GM21423 (cell line): ENCODE measurements at regions not wholly inside any gene's neighbourhood (a gene's known extent, or its start where the extent isn't known, plus 50 kb on each side); places are given as distances from the start of the nearest gene placed in this dataset.
"Not testable (repeated sequence)": the region's sequence is repeated elsewhere in the genome, so short reads cannot be mapped to it uniquely, and the experiment has no call there.

Source experiments
- ATAC-seq: cut with Tn5 transposase; IDR thresholded peaks from one replicate; pipeline ENCODE4 v1.9.1; 2021; ENCODE audit warnings: mild to moderate bottlenecking, moderate library complexity; ENCODE audit not compliant: unreplicated experiment

- peak; percentile 62 for ATAC-seq
Measured at GRCh38 chr5:176060472-176061268, 92.6 kb upstream of the THOC3 start.

GRCh38 chr5:176061269-176061622, 93.1 kb upstream of the THOC3 start:
- not testable (repeated sequence) for ATAC-seq

GRCh38 chr5:176061660-176062059, 93.5 kb upstream of the THOC3 start:
- not testable (repeated sequence) for ATAC-seq

- not testable (repeated sequence) for ATAC-seq
Measured at GRCh38 chr5:176066262-176066945, 98.3 kb upstream of the THOC3 start.

GRCh38 chr5:176067162-176067561, 99.0 kb upstream of the THOC3 start:
- ATAC-seq: not testable (repeated sequence)

- ATAC-seq: not testable (repeated sequence)
Measured at GRCh38 chr5:176067948-176068347, 99.8 kb upstream of the THOC3 start.

GRCh38 chr5:176073996-176074571, 106.0 kb upstream of the THOC3 start:
- ATAC-seq: not testable (repeated sequence)

DNA sequence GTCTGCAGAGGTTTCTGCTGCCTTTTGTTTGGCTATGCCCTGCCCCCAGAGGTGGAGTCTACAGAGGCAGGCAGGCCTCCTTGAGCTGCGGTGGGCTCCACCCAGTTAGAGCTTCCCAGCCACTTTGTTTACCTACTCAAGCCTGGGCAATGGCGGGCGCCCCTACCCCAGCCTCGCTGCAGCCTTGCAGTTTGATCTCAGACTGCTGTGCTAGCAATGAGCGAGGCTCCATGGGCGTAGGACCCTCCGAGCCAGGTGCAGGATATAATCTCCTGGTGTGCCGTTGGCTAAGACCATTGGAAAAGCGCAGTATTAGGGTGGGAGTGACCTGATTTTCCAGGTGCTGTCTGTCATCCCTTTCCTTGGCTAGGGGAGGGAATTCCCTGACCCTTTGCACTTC, 115.6 kb upstream of the THOC3 start:
- not testable (repeated sequence) for ATAC-seq

DNA sequence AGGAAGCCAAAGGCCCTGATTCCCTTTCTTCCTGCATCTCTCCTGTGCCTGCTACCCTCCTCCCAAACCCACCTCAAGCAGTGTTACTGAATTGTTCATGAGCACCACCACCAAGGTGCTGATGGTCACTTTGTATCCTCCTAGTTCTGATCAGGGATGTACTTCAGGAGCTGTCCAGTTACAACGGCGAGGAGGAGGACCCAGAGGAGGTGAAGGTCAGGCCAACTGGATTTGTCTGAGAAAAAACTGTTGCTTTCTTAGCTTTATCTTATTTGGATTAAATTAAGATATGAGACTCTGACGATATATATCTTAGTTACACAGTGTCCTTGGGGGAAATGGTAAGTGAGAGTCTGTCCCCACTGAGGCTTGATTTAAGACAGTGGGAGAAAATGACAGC, 135.0 kb upstream of the THOC3 start:
- not testable (repeated sequence) for ATAC-seq

- ATAC-seq: not testable (repeated sequence)
Measured at GRCh38 chr5:176112888-176113287, 125.3 kb upstream of the SIMC1 start.

GRCh38 chr5:176113673-176114335, 124.4 kb upstream of the SIMC1 start:
- ATAC-seq: not testable (repeated sequence)

DNA sequence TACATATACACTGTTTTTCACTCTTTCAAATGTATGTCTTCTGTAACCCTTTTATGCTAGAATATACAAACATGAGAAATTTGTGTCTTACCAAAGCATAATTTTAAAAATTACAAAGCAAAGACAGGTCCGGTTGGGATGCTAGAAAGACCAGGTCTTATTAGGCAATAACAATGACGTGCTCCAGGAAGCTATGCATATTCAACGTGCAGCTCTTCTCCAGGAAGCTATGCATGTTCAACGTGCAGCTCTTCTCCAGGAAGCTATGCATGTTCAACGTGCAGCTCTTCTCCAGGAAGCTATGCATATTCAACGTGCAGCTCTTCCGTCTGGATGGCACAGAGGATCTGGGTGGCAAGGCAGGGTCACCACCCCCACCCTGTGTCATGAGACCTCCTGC, 123.4 kb upstream of the SIMC1 start:
- ATAC-seq: not testable (repeated sequence)

DNA sequence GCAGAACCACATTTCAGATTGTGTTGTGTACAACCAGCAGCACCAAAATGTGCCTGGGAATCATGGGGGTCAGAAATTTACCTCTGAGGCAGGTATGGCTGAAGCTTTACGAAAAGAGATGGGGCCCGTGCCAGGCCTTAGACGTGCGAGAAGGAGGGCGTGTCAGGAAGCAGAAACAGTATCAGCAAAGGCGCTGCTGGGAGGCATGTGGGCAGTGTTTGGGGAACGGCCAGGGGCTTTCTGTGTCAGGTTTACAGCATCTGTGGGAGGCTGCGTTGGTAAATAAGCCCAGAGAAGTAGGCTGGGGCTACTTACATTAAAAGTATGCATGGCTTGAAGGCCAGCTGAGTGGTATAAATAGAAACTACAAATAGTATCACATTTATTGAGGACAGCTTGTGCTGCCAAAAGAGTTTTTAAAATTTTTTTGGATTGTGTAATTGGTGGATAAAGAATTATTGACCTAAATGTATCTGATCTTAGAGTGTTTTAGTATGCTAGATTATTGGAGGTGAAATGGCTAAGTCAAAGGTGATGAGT, 120.5 kb upstream of the SIMC1 start:
- not testable (repeated sequence) for ATAC-seq

GRCh38 chr5:176122361-176122760, 115.9 kb upstream of the SIMC1 start:
- ATAC-seq: not testable (repeated sequence)

GRCh38 chr5:176124120-176124519, 114.1 kb upstream of the SIMC1 start:
- not testable (repeated sequence) for ATAC-seq

DNA sequence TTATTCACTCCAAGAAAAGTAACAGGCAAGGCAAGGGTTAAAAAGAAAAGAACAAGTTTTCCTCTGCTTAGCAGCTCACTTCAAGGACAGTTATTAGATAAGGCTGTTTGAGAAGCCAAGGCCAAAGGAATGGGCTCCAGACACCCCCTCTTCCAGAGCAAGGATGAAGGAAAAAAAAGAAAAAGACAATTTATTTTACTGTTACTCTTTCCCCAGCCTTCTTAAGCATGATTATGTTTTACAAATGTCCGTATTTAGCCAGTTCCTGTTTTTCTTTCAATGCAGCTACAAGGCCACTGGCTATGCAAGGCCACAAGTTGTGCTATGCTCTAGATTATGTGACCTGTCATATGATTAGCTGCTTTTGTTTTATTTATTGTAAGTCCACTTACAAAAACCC, 106.5 kb upstream of the SIMC1 start:
- ATAC-seq: no peak

DNA sequence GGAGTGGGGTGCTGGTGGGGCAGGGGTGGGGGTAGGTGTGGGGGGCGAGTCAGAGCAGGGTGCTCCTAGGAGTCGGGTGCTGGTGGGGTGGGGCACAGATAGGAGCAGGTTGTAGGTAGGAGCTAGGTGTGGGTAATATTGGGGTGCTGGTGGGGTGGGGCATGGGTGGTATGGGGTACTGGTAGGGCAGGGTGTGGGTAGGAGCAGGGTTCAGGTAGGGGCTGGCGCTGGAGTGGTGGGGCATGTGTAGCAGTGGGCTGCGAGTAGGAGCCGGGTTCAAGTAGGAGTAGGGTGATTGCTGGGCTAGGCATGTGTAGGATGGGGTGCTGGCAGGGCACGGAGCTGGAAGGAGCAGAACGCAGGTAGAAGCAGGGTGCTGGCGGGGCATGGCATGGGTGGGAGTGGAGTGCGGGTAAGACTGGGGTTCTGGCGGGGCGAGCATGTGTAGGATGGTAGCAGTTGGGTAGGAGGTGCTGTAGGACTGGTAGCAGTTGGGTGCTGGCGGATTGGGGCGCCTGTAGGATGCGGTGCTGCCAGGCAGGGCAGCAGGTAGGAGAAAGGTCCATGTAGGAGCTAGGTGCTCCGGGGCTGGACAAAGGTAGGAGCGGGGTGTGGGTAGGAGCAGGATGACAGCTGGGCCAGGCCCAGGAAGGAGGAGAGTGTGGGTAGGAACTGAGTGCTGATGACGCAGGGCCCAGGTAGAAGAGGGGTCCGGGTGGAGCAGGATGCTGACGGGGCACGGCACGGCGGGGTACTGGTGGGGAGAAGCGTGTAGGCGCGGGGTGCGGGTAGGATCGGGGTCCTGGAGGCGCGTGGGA, 105.5 kb upstream of the SIMC1 start:
- ATAC-seq: no peak

DNA sequence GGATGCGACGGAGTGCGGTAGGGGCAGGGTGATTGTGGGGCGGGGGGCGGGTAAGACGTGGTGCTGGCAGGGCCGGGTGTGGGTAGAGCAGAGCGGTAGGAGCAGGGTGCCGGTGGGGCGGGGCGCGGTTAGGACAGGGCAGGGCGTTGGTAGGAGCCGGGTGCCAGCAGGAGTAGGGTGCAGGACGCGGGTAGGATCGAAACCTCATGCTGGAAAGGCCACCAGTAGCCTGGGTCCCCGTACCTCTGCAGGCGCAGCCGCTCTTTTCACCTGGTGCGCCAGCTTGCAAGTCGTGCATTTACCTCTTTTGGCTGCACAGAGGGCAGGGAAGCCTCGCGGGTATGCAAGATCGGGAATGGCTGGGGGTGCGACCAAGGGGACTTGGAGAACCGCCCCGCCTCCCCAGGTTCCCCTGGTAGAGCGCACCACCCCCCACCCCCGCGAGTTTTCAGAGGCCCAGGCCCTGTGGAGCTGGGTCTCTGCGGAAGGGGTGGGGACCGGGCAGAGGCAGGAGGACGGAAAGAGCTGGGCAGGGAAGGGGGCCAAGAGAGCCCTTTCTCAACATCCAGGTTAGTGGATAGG, 104.8 kb upstream of the SIMC1 start:
- ATAC-seq: no peak

DNA sequence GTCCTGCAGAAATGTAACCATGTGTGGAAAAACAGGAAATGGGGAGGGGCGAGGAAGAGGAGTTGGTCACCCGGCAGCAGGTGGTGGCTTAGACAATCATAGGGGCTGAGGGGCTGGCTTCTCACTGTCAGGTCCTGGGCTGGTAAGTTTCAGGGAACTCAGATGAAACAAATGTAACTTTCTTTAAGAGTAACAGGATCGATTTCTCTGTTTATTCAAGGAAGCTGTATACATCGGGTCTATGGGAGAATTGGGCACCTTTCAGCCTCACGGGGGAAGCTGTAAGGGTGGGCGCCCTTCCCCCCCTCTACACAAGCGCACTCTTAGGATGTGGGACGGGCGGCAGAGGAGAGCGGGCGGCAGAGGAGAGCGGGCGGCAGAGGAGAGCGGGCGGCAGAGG, 104.3 kb upstream of the SIMC1 start:
- no peak for ATAC-seq
